SU-DHL-6 (cell line): ENCODE measurements at regions not wholly inside any gene's neighbourhood (a gene's known extent, or its start where the extent isn't known, plus 50 kb on each side); places are given as distances from the start of the nearest gene placed in this dataset.

Experiments used
- EZH2phosphoT487 ChIP-seq: fragments of 200-600 bp; sonication (generic), shearing (Covaris generic); conservative IDR thresholded peaks from 2 replicates; pipeline ENCODE4 v1.6.1; 2018; ENCODE audit warnings: mild to moderate bottlenecking, antibody characterized with exemption, low read length, moderate library complexity, mixed read lengths
- TF ChIP-seq, protein P1 (sequence below): fragments of 200-600 bp; sonication (generic); IDR thresholded peaks from one replicate; pipeline ENCODE4 v1.5.1; 2017; ENCODE audit warnings: antibody characterized with exemption, mild to moderate bottlenecking, low read length, moderate library complexity; ENCODE audit not compliant: insufficient read depth, poor library complexity, severe bottlenecking

DNA sequence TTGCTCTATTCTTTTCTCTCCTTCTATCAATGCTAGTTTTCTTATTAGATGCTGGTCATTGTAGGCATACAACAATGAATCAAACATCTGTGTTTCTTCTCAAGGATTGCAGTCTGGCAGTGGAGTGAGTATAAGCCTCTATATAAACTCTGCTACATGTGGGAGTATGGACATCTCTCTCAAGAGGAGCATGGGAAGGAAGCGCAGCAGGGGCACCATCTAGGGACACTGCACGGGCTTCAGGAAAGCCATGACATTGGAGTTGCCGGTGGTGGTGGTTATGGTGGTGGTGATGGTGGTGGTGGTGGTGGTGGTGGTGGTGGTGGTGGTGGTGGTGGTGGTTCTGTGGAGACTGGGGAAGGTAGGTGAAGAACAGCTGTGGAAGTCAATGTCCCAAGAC, 462.6 kb downstream of the RNF144A start:
- TF ChIP-seq, protein P1, sequence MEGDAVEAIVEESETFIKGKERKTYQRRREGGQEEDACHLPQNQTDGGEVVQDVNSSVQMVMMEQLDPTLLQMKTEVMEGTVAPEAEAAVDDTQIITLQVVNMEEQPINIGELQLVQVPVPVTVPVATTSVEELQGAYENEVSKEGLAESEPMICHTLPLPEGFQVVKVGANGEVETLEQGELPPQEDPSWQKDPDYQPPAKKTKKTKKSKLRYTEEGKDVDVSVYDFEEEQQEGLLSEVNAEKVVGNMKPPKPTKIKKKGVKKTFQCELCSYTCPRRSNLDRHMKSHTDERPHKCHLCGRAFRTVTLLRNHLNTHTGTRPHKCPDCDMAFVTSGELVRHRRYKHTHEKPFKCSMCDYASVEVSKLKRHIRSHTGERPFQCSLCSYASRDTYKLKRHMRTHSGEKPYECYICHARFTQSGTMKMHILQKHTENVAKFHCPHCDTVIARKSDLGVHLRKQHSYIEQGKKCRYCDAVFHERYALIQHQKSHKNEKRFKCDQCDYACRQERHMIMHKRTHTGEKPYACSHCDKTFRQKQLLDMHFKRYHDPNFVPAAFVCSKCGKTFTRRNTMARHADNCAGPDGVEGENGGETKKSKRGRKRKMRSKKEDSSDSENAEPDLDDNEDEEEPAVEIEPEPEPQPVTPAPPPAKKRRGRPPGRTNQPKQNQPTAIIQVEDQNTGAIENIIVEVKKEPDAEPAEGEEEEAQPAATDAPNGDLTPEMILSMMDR, result peak; percentile 29
- TF ChIP-seq EZH2phosphoT487, result no peak
